ENCODE measurements at regions not wholly inside any gene's neighbourhood (a gene's known extent, or its start where the extent isn't known, plus 50 kb on each side); places are given as distances from the start of the nearest gene placed in this dataset.

DNA sequence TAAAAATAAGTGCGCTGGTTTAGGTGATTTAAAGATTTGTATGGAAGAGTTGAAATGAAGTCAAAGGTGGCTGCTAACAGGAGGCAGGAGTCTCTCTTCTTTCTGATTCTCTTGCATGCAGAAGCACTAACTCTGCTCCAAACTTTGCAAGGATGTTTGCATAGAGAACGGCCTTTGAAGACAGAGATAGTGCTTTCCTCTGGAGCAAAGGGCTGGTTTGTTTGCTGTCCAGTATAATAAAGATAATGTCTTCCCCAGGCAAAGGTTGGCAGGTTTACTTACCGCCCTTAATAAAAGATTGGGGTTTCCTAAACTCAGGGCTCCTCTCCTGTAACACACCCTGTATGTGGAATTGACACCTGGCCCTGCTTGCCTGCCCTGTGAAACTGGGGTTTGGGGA is 210.6 kb upstream of the RREB1 start:
- TF ChIP-seq ZNF24 (tag by site-specific recombination; IDR thresholded peaks at IDR 0.05) = no peak
- TF ChIP-seq, protein P1, sequence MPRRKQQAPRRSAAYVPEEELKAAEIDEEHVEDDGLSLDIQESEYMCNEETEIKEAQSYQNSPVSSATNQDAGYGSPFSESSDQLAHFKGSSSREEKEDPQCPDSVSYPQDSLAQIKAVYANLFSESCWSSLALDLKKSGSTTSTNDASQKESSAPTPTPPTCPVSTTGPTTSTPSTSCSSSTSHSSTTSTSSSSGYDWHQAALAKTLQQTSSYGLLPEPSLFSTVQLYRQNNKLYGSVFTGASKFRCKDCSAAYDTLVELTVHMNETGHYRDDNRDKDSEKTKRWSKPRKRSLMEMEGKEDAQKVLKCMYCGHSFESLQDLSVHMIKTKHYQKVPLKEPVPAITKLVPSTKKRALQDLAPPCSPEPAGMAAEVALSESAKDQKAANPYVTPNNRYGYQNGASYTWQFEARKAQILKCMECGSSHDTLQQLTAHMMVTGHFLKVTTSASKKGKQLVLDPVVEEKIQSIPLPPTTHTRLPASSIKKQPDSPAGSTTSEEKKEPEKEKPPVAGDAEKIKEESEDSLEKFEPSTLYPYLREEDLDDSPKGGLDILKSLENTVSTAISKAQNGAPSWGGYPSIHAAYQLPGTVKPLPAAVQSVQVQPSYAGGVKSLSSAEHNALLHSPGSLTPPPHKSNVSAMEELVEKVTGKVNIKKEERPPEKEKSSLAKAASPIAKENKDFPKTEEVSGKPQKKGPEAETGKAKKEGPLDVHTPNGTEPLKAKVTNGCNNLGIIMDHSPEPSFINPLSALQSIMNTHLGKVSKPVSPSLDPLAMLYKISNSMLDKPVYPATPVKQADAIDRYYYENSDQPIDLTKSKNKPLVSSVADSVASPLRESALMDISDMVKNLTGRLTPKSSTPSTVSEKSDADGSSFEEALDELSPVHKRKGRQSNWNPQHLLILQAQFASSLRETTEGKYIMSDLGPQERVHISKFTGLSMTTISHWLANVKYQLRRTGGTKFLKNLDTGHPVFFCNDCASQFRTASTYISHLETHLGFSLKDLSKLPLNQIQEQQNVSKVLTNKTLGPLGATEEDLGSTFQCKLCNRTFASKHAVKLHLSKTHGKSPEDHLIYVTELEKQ (tag by site-specific recombination; IDR thresholded peaks at IDR 0.05; ENCODE audit: borderline replicate concordance) = no peak
- TF ChIP-seq MYNN (tag by site-specific recombination; IDR thresholded peaks at IDR 0.05; ENCODE audit: borderline replicate concordance) = no peak
- no peak for TF ChIP-seq ZBTB20 (tag by site-specific recombination; IDR thresholded peaks at IDR 0.05)
- TF ChIP-seq ZFP37 (tag by site-specific recombination; IDR thresholded peaks at IDR 0.05) = no peak
- no peak for TF ChIP-seq ELK4 (IDR thresholded peaks at IDR 0.05; ENCODE audit: borderline replicate concordance, low read depth, low read length)
- TF ChIP-seq, protein P2, sequence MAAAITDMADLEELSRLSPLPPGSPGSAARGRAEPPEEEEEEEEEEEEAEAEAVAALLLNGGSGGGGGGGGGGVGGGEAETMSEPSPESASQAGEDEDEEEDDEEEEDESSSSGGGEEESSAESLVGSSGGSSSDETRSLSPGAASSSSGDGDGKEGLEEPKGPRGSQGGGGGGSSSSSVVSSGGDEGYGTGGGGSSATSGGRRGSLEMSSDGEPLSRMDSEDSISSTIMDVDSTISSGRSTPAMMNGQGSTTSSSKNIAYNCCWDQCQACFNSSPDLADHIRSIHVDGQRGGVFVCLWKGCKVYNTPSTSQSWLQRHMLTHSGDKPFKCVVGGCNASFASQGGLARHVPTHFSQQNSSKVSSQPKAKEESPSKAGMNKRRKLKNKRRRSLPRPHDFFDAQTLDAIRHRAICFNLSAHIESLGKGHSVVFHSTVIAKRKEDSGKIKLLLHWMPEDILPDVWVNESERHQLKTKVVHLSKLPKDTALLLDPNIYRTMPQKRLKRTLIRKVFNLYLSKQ (tag by site-specific recombination; IDR thresholded peaks at IDR 0.05; ENCODE audit: borderline replicate concordance) = no peak

Data from HEK293 (cell line).